HEK293T (cell line): ENCODE measurements at regions not wholly inside any gene's neighbourhood (a gene's known extent, or its start where the extent isn't known, plus 50 kb on each side); places are given as distances from the start of the nearest gene placed in this dataset.

Experiments
- BHLHE40 ChIP-seq: fragments of 450-650 bp; IDR thresholded peaks from 2 replicates; pipeline ENCODE4 v1.6.1; 2016; ENCODE audit warnings: mild to moderate bottlenecking, moderate library complexity, borderline replicate concordance
- FOXA1 ChIP-seq: fragments of 450-650 bp; IDR thresholded peaks from 2 replicates; pipeline ENCODE4 v1.6.1; 2016; ENCODE audit warnings: mild to moderate bottlenecking
- FOXK2 ChIP-seq: fragments of 450-650 bp; IDR thresholded peaks from 2 replicates; pipeline ENCODE4 v1.6.1; 2016; ENCODE audit warnings: mild to moderate bottlenecking
- FOXM1 ChIP-seq: fragments of 450-650 bp; IDR thresholded peaks from 2 replicates; pipeline ENCODE4 v1.6.1; 2017; ENCODE audit warnings: mild to moderate bottlenecking, borderline replicate concordance
- HDGF ChIP-seq: fragments of 450-650 bp; IDR thresholded peaks from 2 replicates; pipeline ENCODE4 v1.6.1; 2017; ENCODE audit warnings: antibody characterized with exemption, borderline replicate concordance
- TARDBP ChIP-seq: fragments of 450-650 bp; IDR thresholded peaks from 2 replicates; pipeline ENCODE4 v1.6.1; 2016
- ZNF384 ChIP-seq: fragments of 450-650 bp; IDR thresholded peaks from 2 replicates; pipeline ENCODE4 v1.6.1; 2016

- no peak for TF ChIP-seq HDGF
- TF ChIP-seq BHLHE40: no peak
- TF ChIP-seq ZNF384: no peak
- no peak for TF ChIP-seq FOXM1
- no peak for TF ChIP-seq FOXK2
- TF ChIP-seq TARDBP: no peak
- TF ChIP-seq FOXA1: no peak
Observed at GRCh38 chr1:103997631-103998030, 247.9 kb downstream of the AMY1C start.
